Loucy (cell line): ENCODE measurements at regions not wholly inside any gene's neighbourhood (a gene's known extent, or its start where the extent isn't known, plus 50 kb on each side); places are given as distances from the start of the nearest gene placed in this dataset.

Experiments used
- EZH2phosphoT487 ChIP-seq: fragments of 200-600 bp; IDR thresholded peaks from 2 replicates; pipeline ENCODE4 v1.6.1; 2018; ENCODE audit warnings: antibody characterized with exemption, mild to moderate bottlenecking, moderate library complexity, borderline replicate concordance
- TF ChIP-seq, protein P1 (sequence below): fragments of 200-600 bp; sonication (generic); conservative IDR thresholded peaks from 2 replicates; pipeline ENCODE4 v1.5.1; 2014; ENCODE audit warnings: mild to moderate bottlenecking, antibody characterized with exemption, low read length

DNA sequence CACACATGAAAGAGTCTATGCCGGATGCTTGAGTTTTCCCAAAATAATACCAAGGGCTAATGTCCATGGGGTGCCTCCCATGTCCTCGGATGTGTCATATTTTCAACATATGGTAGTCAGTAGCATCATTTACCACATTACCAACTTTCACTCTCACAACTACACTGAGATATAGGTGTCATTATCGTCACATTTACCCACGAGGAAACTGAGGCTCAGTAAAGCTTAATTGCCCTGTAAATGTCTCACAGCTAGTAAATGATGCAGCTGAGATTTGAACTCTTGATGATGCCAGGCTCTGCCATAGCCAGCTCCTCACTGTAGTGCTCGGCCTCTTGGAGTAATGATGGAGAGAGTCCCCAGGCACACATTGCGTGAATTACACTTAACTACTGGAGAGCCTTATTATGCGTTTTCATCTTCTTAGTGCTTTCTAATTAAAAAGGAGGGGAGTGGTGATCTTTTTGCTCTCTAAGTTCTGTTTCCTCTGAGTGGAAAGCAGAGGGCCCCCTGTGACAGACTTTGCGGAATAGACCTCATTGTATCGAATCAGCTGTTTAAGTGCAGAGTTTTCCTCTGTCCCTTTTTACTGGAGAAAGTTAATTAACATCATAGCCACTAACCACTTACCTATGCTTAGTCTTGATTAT, 142.0 kb upstream of the SLCO3A1 start:
- TF ChIP-seq, protein P1, sequence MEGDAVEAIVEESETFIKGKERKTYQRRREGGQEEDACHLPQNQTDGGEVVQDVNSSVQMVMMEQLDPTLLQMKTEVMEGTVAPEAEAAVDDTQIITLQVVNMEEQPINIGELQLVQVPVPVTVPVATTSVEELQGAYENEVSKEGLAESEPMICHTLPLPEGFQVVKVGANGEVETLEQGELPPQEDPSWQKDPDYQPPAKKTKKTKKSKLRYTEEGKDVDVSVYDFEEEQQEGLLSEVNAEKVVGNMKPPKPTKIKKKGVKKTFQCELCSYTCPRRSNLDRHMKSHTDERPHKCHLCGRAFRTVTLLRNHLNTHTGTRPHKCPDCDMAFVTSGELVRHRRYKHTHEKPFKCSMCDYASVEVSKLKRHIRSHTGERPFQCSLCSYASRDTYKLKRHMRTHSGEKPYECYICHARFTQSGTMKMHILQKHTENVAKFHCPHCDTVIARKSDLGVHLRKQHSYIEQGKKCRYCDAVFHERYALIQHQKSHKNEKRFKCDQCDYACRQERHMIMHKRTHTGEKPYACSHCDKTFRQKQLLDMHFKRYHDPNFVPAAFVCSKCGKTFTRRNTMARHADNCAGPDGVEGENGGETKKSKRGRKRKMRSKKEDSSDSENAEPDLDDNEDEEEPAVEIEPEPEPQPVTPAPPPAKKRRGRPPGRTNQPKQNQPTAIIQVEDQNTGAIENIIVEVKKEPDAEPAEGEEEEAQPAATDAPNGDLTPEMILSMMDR, result no peak
- TF ChIP-seq EZH2phosphoT487, result no peak
